ENCODE measurements at regions not wholly inside any gene's neighbourhood (a gene's known extent, or its start where the extent isn't known, plus 50 kb on each side); places are given as distances from the start of the nearest gene placed in this dataset.

DNA sequence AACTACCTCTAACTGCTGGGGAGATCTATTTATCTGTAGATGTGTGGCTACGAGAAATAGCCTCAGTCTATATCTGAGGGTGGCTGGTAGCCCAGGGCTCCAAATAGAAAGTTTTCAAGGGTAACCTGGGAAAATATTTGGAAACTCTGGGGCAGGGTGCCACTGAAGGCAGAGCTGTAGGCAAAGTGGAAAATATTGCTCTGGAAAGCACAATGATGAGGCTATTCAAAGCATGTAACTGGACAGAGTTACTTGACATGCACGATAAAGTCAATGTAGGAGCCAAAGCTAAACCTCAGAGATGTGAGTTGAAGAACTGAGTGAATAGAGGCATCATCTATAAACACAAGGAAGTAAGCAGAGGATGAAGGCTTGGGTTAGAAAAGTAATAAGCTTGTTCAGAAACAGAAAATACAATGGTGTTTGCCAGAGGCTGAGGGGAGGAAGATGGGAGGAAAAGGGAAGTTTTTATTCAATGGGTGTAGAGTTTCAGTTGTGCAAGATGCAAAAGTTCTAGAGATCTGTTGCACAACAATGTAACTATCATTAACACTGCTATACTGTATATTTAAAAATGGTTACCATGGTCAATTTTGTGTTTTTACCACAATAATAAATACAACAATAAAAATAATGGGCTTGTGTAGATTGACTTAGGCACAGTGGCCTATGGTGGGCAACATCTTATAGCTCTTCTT lies 171.6 kb downstream of the MBD2 start:
- Histone ChIP-seq H3K9me3 (ENCODE audit: low read depth, low read length) (no peaks in the 10 kb centered on the region), H4K20me1 (ENCODE audit: insufficient read depth, low read length) (no peaks in the 10 kb centered on the region), H3K27me3 (ENCODE audit: insufficient read depth, low read length) (no peaks in the 10 kb centered on the region), H3K36me3 (ENCODE audit: insufficient read depth, low read length) (no peaks in the 10 kb centered on the region), H3K4me1 (ENCODE audit: insufficient read depth, low read length) (no peaks in the 10 kb centered on the region), H3K4me3 (ENCODE audit: insufficient read depth, low read length) (no peak overlapping the region), H3K27ac (ENCODE audit: low read depth, low read length) (no peak overlapping the region), H2AFZ (ENCODE audit: low read length) (no peak overlapping the region), H3K79me2 (ENCODE audit: insufficient read depth, low read length) (no peaks in the 10 kb centered on the region), H3K4me2 (ENCODE audit: insufficient read depth, low read length) (no peak overlapping the region)
- no peak for TF ChIP-seq CTCF (IDR thresholded peaks at IDR 0.05; ENCODE audit: extremely low read depth, low read depth, low read length)
- no peak for DNase-seq (ENCODE audit: insufficient read length, low spot score, missing footprints)

GRCh38 chr18:54052259-54052658 lies 172.2 kb downstream of the MBD2 start:
- TF ChIP-seq CTCF (IDR thresholded peaks at IDR 0.05; ENCODE audit: extremely low read depth, low read depth, low read length): no peak
- H4K20me1 ChIP-seq (ENCODE audit: insufficient read depth, low read length): no peaks in the 10 kb centered on the region
- no peaks in the 10 kb centered on the region for H3K4me1 ChIP-seq (ENCODE audit: insufficient read depth, low read length)
- no peak for DNase-seq (ENCODE audit: insufficient read length, low spot score, missing footprints)
- no peak overlapping the region for H3K4me3 ChIP-seq (ENCODE audit: insufficient read depth, low read length)
- no peaks in the 10 kb centered on the region for H3K79me2 ChIP-seq (ENCODE audit: insufficient read depth, low read length)
- no peaks in the 10 kb centered on the region for H3K36me3 ChIP-seq (ENCODE audit: insufficient read depth, low read length)
- H3K4me2 ChIP-seq (ENCODE audit: insufficient read depth, low read length): no peak overlapping the region
- no peak overlapping the region for H3K27ac ChIP-seq (ENCODE audit: low read depth, low read length)
- H3K9me3 ChIP-seq (ENCODE audit: low read depth, low read length): no peaks in the 10 kb centered on the region
- no peaks in the 10 kb centered on the region for H3K27me3 ChIP-seq (ENCODE audit: insufficient read depth, low read length)
- no peak overlapping the region for H2AFZ ChIP-seq (ENCODE audit: low read length)

DNA sequence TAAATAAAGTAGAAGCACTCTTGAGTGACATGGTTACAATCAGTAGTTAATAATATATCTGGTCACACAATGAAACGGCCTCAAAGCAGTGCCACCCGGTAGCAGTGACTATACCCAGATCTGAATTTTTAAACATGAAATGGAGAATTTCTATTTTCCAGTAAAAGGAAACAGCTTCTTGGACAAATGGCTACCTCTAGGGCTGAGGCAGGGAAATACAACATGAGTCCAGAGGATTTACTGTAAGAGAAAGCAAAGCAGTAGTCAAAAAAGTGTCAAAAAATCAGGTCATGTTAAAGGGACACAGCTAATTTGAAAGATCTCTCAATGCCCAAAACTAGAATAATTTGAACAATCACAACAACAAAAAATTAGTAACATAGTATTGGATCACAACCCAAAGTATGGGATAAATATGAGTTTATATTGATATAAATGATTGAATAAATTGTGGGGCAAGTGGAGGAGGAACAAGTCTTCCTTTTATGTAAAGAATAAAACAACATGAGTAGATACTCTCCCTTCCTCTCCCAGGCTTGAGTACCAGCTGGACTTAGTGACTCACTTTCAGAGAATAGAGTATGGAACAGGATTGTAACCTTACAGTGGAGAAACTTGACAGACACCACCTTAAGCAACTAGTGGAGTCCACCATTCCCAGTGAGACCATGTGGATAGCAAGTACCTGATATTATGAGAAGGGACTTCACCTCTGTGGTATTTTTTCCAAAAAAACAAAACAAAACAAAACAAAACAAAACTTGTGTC lies 180.8 kb downstream of the MBD2 start:
- Histone ChIP-seq H3K27me3 (ENCODE audit: insufficient read depth, low read length) (no peaks in the 10 kb centered on the region), H3K4me3 (ENCODE audit: insufficient read depth, low read length) (no peak overlapping the region), H2AFZ (ENCODE audit: low read length) (no peak overlapping the region), H3K4me1 (ENCODE audit: insufficient read depth, low read length) (no peaks in the 10 kb centered on the region), H3K79me2 (ENCODE audit: insufficient read depth, low read length) (no peaks in the 10 kb centered on the region), H3K4me2 (ENCODE audit: insufficient read depth, low read length) (no peak overlapping the region), H3K36me3 (ENCODE audit: insufficient read depth, low read length) (no peaks in the 10 kb centered on the region), H3K9me3 (ENCODE audit: low read depth, low read length) (no peaks in the 10 kb centered on the region), H3K27ac (ENCODE audit: low read depth, low read length) (no peak overlapping the region), H4K20me1 (ENCODE audit: insufficient read depth, low read length) (no peaks in the 10 kb centered on the region)
- peak; percentile 41 for TF ChIP-seq CTCF (IDR thresholded peaks at IDR 0.05; ENCODE audit: extremely low read depth, low read depth, low read length)
- DNase-seq (ENCODE audit: insufficient read length, low spot score, missing footprints): no peak

DNA sequence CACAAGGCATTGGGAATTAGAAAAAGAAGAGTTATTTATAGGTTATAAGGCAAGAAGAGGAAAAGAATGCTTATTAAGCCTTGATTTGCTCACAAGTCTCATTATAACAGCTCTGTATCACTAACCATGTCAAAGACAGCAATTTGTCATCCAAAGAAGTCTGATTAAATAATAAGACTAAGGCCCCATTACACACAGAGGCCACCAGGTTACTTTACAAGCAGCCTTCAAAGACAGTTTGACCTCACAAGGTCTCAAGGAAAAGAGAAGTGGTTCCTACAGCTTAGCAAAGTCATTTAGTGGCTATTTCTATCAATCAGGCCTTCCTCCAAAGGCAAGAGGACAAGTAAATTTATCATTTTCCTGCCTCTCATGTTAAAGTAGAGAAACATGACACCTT lies 188.5 kb downstream of the MBD2 start:
- Histone ChIP-seq H3K9me3 (ENCODE audit: low read depth, low read length) (no peaks in the 10 kb centered on the region), H3K4me1 (ENCODE audit: insufficient read depth, low read length) (no peaks in the 10 kb centered on the region), H2AFZ (ENCODE audit: low read length) (no peak overlapping the region), H3K4me2 (ENCODE audit: insufficient read depth, low read length) (no peak overlapping the region), H3K27ac (ENCODE audit: low read depth, low read length) (no peak overlapping the region), H4K20me1 (ENCODE audit: insufficient read depth, low read length) (no peaks in the 10 kb centered on the region), H3K4me3 (ENCODE audit: insufficient read depth, low read length) (no peak overlapping the region), H3K36me3 (ENCODE audit: insufficient read depth, low read length) (no peaks in the 10 kb centered on the region), H3K27me3 (ENCODE audit: insufficient read depth, low read length) (no peaks in the 10 kb centered on the region), H3K79me2 (ENCODE audit: insufficient read depth, low read length) (no peaks in the 10 kb centered on the region)
- TF ChIP-seq CTCF (IDR thresholded peaks at IDR 0.05; ENCODE audit: extremely low read depth, low read depth, low read length): no peak
- DNase-seq (ENCODE audit: insufficient read length, low spot score, missing footprints): no peak
